GM23338 (cell line): ENCODE measurements at regions not wholly inside any gene's neighbourhood (a gene's known extent, or its start where the extent isn't known, plus 50 kb on each side); places are given as distances from the start of the nearest gene placed in this dataset.

Source experiments
- CREB1 ChIP-seq: fragments of 250-450 bp; sonication (Bioruptor Pico); IDR thresholded peaks from 2 replicates; pipeline ENCODE4 v1.5.0; 2020; ENCODE audit warnings: low read depth, mild to moderate bottlenecking, moderate library complexity
- EZH2 ChIP-seq: fragments of 200-600 bp; sonication (generic); IDR thresholded peaks from one replicate; pipeline ENCODE4 v1.8.0; 2017; ENCODE audit warnings: antibody characterized with exemption, mild to moderate bottlenecking, low read depth; ENCODE audit not compliant: unreplicated experiment
- EZH2phosphoT487 ChIP-seq: fragments of 200-600 bp; sonication (generic); IDR thresholded peaks from one replicate; pipeline ENCODE4 v1.8.1; 2018; ENCODE audit warnings: antibody characterized with exemption; ENCODE audit not compliant: unreplicated experiment
- JUNB ChIP-seq: IDR thresholded peaks from one replicate; pipeline ENCODE4 v1.6.1; 2016; ENCODE audit warnings: antibody characterized with exemption; ENCODE audit not compliant: unreplicated experiment
- NANOG ChIP-seq: IDR thresholded peaks from 2 replicates; pipeline ENCODE4 v1.6.1; 2016; ENCODE audit warnings: antibody characterized with exemption, borderline replicate concordance
- POLR2AphosphoS5 ChIP-seq: IDR thresholded peaks from 2 replicates; pipeline ENCODE4 v1.6.1; 2016; ENCODE audit warnings: antibody characterized with exemption, low read depth
- ZNF114 ChIP-seq: fragments of 250-450 bp; sonication (Bioruptor Pico); IDR thresholded peaks from 2 replicates; pipeline ENCODE4 v1.5.0; 2020; ENCODE audit warnings: mild to moderate bottlenecking, moderate library complexity
- ZNF331 ChIP-seq: fragments of 250-450 bp; sonication (Bioruptor Pico); IDR thresholded peaks from 2 replicates; pipeline ENCODE4 v1.5.0; 2020; ENCODE audit warnings: low read depth, mild to moderate bottlenecking, moderate library complexity
- TF ChIP-seq, protein P1 (sequence below), 2 experiments: fragments of 200-600 bp in 1 of 2; sonication (generic) in 1 of 2; conservative IDR thresholded peaks; 2 replicates each; pipeline versions ENCODE4 v1.5.1 to v1.6.1; 2016 to 2017; ENCODE audit warnings: antibody characterized with exemption in 2 of 2, low read depth in 2 of 2, mild to moderate bottlenecking in 2 of 2, moderate library complexity in 1 of 2
- TF ChIP-seq, protein P2 (sequence below): IDR thresholded peaks from one replicate; pipeline ENCODE4 v1.6.1; 2018; ENCODE audit warnings: antibody characterized with exemption; ENCODE audit not compliant: unreplicated experiment
- TF ChIP-seq, protein P3 (sequence below): fragments of 250-450 bp; sonication (Bioruptor Pico); IDR thresholded peaks from 2 replicates; pipeline ENCODE4 v1.5.0; 2020; ENCODE audit warnings: mild to moderate bottlenecking, moderate library complexity
- TF ChIP-seq, protein P4 (sequence below): IDR thresholded peaks from 2 replicates; pipeline ENCODE4 v1.6.1; 2016; ENCODE audit warnings: antibody characterized with exemption

DNA sequence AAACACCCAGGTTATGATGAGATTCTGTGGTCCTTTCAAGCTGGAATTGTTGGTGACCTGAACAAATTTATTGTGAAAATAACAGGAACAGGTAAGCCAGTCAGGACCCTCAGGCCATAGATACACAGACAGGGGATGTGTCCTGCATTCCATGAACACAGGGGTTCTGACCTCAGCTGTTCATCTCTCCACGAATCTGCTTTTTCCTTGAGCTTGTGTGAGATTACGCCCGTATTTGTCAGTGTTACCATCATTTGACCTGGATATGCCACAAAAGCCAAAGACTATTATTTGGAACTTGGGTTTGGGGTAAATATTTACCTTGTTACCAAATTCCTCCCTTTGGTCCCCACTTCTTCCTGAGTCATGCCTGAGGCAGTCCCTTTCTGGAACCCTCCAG lies 288.9 kb downstream of the PREX1 start:
- TF ChIP-seq, protein P1, sequence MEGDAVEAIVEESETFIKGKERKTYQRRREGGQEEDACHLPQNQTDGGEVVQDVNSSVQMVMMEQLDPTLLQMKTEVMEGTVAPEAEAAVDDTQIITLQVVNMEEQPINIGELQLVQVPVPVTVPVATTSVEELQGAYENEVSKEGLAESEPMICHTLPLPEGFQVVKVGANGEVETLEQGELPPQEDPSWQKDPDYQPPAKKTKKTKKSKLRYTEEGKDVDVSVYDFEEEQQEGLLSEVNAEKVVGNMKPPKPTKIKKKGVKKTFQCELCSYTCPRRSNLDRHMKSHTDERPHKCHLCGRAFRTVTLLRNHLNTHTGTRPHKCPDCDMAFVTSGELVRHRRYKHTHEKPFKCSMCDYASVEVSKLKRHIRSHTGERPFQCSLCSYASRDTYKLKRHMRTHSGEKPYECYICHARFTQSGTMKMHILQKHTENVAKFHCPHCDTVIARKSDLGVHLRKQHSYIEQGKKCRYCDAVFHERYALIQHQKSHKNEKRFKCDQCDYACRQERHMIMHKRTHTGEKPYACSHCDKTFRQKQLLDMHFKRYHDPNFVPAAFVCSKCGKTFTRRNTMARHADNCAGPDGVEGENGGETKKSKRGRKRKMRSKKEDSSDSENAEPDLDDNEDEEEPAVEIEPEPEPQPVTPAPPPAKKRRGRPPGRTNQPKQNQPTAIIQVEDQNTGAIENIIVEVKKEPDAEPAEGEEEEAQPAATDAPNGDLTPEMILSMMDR (conservative IDR thresholded peaks at IDR 0.05; ENCODE audit: low read depth in 2 of 2), result no peak
- TF ChIP-seq, protein P2, sequence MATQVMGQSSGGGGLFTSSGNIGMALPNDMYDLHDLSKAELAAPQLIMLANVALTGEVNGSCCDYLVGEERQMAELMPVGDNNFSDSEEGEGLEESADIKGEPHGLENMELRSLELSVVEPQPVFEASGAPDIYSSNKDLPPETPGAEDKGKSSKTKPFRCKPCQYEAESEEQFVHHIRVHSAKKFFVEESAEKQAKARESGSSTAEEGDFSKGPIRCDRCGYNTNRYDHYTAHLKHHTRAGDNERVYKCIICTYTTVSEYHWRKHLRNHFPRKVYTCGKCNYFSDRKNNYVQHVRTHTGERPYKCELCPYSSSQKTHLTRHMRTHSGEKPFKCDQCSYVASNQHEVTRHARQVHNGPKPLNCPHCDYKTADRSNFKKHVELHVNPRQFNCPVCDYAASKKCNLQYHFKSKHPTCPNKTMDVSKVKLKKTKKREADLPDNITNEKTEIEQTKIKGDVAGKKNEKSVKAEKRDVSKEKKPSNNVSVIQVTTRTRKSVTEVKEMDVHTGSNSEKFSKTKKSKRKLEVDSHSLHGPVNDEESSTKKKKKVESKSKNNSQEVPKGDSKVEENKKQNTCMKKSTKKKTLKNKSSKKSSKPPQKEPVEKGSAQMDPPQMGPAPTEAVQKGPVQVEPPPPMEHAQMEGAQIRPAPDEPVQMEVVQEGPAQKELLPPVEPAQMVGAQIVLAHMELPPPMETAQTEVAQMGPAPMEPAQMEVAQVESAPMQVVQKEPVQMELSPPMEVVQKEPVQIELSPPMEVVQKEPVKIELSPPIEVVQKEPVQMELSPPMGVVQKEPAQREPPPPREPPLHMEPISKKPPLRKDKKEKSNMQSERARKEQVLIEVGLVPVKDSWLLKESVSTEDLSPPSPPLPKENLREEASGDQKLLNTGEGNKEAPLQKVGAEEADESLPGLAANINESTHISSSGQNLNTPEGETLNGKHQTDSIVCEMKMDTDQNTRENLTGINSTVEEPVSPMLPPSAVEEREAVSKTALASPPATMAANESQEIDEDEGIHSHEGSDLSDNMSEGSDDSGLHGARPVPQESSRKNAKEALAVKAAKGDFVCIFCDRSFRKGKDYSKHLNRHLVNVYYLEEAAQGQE, result no peak
- TF ChIP-seq EZH2phosphoT487 (no peak), EZH2 (no peak), POLR2AphosphoS5 (no peak), NANOG (no peak), CREB1 (CRISPR knock-in tag) (no peak), ZNF331 (no peak), ZNF114 (CRISPR knock-in tag) (no peak), JUNB (no peak)
- TF ChIP-seq, protein P3, sequence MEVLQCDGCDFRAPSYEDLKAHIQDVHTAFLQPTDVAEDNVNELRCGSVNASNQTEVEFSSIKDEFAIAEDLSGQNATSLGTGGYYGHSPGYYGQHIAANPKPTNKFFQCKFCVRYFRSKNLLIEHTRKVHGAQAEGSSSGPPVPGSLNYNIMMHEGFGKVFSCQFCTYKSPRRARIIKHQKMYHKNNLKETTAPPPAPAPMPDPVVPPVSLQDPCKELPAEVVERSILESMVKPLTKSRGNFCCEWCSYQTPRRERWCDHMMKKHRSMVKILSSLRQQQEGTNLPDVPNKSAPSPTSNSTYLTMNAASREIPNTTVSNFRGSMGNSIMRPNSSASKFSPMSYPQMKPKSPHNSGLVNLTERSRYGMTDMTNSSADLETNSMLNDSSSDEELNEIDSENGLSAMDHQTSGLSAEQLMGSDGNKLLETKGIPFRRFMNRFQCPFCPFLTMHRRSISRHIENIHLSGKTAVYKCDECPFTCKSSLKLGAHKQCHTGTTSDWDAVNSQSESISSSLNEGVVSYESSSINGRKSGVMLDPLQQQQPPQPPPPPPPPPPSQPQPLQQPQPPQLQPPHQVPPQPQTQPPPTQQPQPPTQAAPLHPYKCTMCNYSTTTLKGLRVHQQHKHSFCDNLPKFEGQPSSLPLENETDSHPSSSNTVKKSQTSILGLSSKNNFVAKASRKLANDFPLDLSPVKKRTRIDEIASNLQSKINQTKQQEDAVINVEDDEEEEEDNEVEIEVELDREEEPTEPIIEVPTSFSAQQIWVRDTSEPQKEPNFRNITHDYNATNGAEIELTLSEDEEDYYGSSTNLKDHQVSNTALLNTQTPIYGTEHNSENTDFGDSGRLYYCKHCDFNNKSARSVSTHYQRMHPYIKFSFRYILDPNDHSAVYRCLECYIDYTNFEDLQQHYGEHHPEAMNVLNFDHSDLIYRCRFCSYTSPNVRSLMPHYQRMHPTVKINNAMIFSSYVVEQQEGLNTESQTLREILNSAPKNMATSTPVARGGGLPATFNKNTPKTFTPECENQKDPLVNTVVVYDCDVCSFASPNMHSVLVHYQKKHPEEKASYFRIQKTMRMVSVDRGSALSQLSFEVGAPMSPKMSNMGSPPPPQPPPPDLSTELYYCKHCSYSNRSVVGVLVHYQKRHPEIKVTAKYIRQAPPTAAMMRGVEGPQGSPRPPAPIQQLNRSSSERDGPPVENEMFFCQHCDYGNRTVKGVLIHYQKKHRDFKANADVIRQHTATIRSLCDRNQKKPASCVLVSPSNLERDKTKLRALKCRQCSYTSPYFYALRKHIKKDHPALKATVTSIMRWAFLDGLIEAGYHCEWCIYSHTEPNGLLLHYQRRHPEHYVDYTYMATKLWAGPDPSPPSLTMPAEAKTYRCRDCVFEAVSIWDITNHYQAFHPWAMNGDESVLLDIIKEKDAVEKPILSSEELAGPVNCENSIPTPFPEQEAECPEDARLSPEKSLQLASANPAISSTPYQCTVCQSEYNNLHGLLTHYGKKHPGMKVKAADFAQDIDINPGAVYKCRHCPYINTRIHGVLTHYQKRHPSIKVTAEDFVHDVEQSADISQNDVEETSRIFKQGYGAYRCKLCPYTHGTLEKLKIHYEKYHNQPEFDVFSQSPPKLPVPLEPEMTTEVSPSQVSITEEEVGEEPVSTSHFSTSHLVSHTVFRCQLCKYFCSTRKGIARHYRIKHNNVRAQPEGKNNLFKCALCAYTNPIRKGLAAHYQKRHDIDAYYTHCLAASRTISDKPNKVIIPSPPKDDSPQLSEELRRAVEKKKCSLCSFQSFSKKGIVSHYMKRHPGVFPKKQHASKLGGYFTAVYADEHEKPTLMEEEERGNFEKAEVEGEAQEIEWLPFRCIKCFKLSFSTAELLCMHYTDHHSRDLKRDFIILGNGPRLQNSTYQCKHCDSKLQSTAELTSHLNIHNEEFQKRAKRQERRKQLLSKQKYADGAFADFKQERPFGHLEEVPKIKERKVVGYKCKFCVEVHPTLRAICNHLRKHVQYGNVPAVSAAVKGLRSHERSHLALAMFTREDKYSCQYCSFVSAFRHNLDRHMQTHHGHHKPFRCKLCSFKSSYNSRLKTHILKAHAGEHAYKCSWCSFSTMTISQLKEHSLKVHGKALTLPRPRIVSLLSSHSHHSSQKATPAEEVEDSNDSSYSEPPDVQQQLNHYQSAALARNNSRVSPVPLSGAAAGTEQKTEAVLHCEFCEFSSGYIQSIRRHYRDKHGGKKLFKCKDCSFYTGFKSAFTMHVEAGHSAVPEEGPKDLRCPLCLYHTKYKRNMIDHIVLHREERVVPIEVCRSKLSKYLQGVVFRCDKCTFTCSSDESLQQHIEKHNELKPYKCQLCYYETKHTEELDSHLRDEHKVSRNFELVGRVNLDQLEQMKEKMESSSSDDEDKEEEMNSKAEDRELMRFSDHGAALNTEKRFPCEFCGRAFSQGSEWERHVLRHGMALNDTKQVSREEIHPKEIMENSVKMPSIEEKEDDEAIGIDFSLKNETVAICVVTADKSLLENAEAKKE (CRISPR knock-in tag), result no peak
- TF ChIP-seq, protein P4, sequence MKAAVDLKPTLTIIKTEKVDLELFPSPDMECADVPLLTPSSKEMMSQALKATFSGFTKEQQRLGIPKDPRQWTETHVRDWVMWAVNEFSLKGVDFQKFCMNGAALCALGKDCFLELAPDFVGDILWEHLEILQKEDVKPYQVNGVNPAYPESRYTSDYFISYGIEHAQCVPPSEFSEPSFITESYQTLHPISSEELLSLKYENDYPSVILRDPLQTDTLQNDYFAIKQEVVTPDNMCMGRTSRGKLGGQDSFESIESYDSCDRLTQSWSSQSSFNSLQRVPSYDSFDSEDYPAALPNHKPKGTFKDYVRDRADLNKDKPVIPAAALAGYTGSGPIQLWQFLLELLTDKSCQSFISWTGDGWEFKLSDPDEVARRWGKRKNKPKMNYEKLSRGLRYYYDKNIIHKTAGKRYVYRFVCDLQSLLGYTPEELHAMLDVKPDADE, result no peak
